Breast epithelium (tissue), 3 donors: ENCODE measurements at regions not wholly inside any gene's neighbourhood (a gene's known extent, or its start where the extent isn't known, plus 50 kb on each side); places are given as distances from the start of the nearest gene placed in this dataset.

Experiments
- CTCF ChIP-seq, 3 donors: fragments of 450-650 bp; IDR thresholded peaks; one replicate each; pipeline ENCODE4 v1.5.1; 2016 to 2017; ENCODE audit warnings: antibody characterized with exemption in 3 of 3, mild to moderate bottlenecking in 3 of 3, moderate library complexity in 3 of 3
- POLR2A ChIP-seq: fragments of 450-650 bp; IDR thresholded peaks from one replicate; pipeline ENCODE4 v1.6.1; 2016; ENCODE audit warnings: antibody characterized with exemption, mild to moderate bottlenecking, moderate library complexity

DNA sequence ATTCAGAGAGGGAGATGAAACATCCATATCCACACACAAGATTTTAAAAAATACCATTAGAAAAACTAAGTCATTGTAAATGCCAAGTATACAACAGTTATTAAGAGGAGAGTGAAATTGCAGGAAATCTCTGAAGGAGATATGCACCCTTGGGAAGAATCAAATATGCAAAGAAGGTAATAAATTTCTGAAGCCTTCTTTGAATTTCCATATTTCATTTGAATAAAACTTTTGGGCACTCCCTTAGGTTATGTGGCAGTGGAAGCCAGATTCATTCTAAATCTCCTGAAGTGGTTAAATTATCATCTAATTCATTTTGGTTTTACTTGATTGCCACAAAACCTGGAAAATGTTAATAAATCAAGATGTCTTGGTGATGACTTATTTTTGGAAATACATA is 138.9 kb upstream of the CLEC14A start:
- no peak for TF ChIP-seq CTCF (IDR thresholded peaks at IDR 0.05)
- TF ChIP-seq POLR2A: no peak
